Colonic mucosa (tissue), 4 donors: ENCODE measurements at regions not wholly inside any gene's neighbourhood (a gene's known extent, or its start where the extent isn't known, plus 50 kb on each side); places are given as distances from the start of the nearest gene placed in this dataset.

Source experiments
- DNase-seq: peaks from one replicate; pipeline ENCODE4 v3.0.0-alpha.2; 2020
- H3K27ac ChIP-seq: fragments of 200-600 bp; one replicate; pipeline ENCODE4 v1.8.0; 2021
- H3K27me3 ChIP-seq: fragments of 200-600 bp; one replicate; pipeline ENCODE4 v1.8.0; 2021
- H3K36me3 ChIP-seq: fragments of 200-600 bp; one replicate; pipeline ENCODE4 v1.8.0; 2021
- H3K4me1 ChIP-seq: fragments of 200-600 bp; one replicate; pipeline ENCODE4 v1.8.0; 2021; ENCODE audit warnings: mild to moderate bottlenecking
- H3K4me3 ChIP-seq: fragments of 200-600 bp; one replicate; pipeline ENCODE4 v1.8.0; 2021
- H3K9ac ChIP-seq, 2 donors: one replicate each; pipeline ENCODE4 v1.7.0; 2013; ENCODE audit warnings: control low read depth in 2 of 2, low read depth in 2 of 2, low read length in 2 of 2
- H3K9me3 ChIP-seq: fragments of 200-600 bp; one replicate; pipeline ENCODE4 v1.8.0; 2021
- intact Hi-C: fragments of 100-400 bp; cut with DNase I; formaldehyde crosslinking; loops from one replicate; pipeline ENCODE4 v1.14.1; 2022
- TF ChIP-seq, protein P1 (sequence below): fragments of 200-600 bp; IDR thresholded peaks from one replicate; pipeline ENCODE4 v1.8.0; 2022; ENCODE audit warnings: antibody characterized with exemption, mild to moderate bottlenecking
- donor health status: healthy.
- donor health status: DM: no; HTN: no; CAD: no.
- donor health status: DM: no; HTN: no; CAD: no.

DNA sequence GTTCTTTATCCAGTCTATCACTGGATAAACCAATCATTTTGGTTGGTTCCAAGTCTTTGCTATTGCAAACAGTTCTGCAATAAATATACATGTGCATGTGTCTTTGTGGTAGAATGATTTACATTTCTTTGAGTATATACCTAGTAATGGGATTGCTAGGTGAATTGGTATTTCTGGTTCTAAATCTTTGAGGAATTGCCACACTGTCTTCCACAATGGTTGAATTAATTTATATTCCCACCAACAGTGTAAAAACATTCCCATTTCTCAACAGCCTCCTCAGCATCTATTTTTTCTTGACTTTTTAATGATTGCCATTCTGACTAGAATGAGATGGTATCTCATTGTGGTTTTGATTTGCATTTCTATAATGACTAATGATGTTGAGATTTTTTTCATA, 791.7 kb upstream of the AGA start:
- Histone ChIP-seq H3K9me3 (no peaks in the 10 kb centered on the region), H3K27ac (no peak overlapping the region), H3K27me3 (no peaks in the 10 kb centered on the region), H3K9ac (no peak overlapping the region), H3K4me1 (no peaks in the 10 kb centered on the region), H3K4me3 (no peak overlapping the region), H3K36me3 (no peaks in the 10 kb centered on the region)
- TF ChIP-seq, protein P1, sequence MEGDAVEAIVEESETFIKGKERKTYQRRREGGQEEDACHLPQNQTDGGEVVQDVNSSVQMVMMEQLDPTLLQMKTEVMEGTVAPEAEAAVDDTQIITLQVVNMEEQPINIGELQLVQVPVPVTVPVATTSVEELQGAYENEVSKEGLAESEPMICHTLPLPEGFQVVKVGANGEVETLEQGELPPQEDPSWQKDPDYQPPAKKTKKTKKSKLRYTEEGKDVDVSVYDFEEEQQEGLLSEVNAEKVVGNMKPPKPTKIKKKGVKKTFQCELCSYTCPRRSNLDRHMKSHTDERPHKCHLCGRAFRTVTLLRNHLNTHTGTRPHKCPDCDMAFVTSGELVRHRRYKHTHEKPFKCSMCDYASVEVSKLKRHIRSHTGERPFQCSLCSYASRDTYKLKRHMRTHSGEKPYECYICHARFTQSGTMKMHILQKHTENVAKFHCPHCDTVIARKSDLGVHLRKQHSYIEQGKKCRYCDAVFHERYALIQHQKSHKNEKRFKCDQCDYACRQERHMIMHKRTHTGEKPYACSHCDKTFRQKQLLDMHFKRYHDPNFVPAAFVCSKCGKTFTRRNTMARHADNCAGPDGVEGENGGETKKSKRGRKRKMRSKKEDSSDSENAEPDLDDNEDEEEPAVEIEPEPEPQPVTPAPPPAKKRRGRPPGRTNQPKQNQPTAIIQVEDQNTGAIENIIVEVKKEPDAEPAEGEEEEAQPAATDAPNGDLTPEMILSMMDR = no peak
- intact Hi-C loops = no loop called here
- DNase-seq = no peak

GRCh38 chr4:178240891-178241290, 798.7 kb upstream of the AGA start:
- Histone ChIP-seq H3K27me3 (no peaks in the 10 kb centered on the region), H3K9ac (no peak overlapping the region), H3K4me3 (no peak overlapping the region), H3K4me1 (no peaks in the 10 kb centered on the region), H3K9me3 (no peaks in the 10 kb centered on the region), H3K27ac (no peak overlapping the region), H3K36me3 (no peaks in the 10 kb centered on the region)
- TF ChIP-seq, protein P1 = no peak
- intact Hi-C loops = no loop called here
- DNase-seq = no peak

DNA sequence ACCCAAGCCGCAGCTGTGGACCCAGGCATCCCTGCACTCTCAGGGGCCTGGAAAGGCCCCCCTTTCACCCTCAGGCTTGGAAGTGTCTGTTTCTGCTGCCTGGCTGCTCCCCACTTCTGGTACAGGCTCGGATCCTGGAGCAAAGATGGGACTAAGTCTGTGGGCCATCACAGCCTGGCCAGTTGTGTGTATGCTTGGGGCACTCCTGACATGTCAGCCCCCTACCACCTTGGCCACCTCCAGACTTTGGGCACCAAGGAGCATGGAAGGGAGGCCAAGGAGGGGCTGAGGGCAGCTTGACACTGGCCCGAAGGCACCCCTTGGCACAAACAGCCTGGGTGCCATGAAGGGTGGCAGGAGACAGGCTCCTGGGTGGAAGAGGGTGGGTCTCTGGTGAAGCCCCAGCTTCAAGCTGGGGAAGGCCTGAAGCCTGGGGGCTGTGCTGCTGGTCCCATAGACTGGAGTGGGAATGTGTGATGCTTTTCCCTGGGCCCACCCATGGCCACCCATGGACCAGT, 799.4 kb upstream of the AGA start:
- Histone ChIP-seq H3K27ac (no peak overlapping the region), H3K9me3 (no peaks in the 10 kb centered on the region), H3K4me3 (no peak overlapping the region), H3K36me3 (no peaks in the 10 kb centered on the region), H3K27me3 (no peaks in the 10 kb centered on the region), H3K9ac (no peak overlapping the region), H3K4me1 (no peaks in the 10 kb centered on the region)
- no peak for DNase-seq
- TF ChIP-seq, protein P1 = no peak
- intact Hi-C loops = no loop called here

GRCh38 chr4:178242655-178243054, 800.4 kb upstream of the AGA start:
- no peak for DNase-seq
- no peak overlapping the region for H3K27ac ChIP-seq
- H3K27me3 ChIP-seq = no peaks in the 10 kb centered on the region
- intact Hi-C loops = no loop called here
- H3K4me1 ChIP-seq = no peaks in the 10 kb centered on the region
- no peak overlapping the region for H3K9ac ChIP-seq
- TF ChIP-seq, protein P1 = no peak
- H3K36me3 ChIP-seq = no peaks in the 10 kb centered on the region
- H3K9me3 ChIP-seq = no peaks in the 10 kb centered on the region
- no peak overlapping the region for H3K4me3 ChIP-seq

DNA sequence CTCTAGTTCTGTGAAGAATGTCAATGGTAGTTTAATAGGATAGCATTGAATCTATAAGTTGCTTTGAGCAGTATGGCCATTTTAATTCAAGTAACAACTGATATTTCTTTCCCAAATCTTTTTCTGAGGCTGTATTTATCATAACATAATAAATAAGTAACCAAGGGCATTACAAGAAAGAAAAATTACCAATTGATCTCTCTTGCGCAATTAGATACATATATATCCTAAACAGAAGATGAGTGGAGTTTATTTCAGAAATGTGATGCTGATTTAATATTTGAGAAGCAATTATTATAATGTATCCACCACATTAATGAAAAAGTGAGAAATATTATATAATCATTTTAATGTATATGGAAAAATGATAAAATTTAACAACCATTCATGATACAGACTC, 802.5 kb upstream of the AGA start:
- Histone ChIP-seq H3K36me3 (no peaks in the 10 kb centered on the region), H3K27me3 (no peaks in the 10 kb centered on the region), H3K4me3 (no peak overlapping the region), H3K9ac (no peak overlapping the region), H3K4me1 (no peaks in the 10 kb centered on the region), H3K9me3 (no peaks in the 10 kb centered on the region), H3K27ac (no peak overlapping the region)
- DNase-seq = no peak
- intact Hi-C loops = no loop called here
- TF ChIP-seq, protein P1 = no peak

GRCh38 chr4:178255172-178255571, 812.9 kb upstream of the AGA start:
- H3K4me1 ChIP-seq = no peaks in the 10 kb centered on the region
- H3K9ac ChIP-seq = no peak overlapping the region
- H3K4me3 ChIP-seq = no peak overlapping the region
- no peak overlapping the region for H3K27ac ChIP-seq
- DNase-seq = no peak
- TF ChIP-seq, protein P1 = no peak
- intact Hi-C loops = no loop called here
- H3K27me3 ChIP-seq = no peaks in the 10 kb centered on the region
- H3K9me3 ChIP-seq = no peaks in the 10 kb centered on the region
- H3K36me3 ChIP-seq = no peaks in the 10 kb centered on the region
